ENCODE measurements at regions not wholly inside any gene's neighbourhood (a gene's known extent, or its start where the extent isn't known, plus 50 kb on each side); places are given as distances from the start of the nearest gene placed in this dataset.

- DNase-seq (ENCODE audit: low spot score), result no peak
Measured at GRCh38 chr1:43008115-43009060, 49.7 kb upstream of the SLC2A1 start.

Measured in globus pallidus (tissue), 1 donor.